GM12878 (cell line): ENCODE measurements at regions not wholly inside any gene's neighbourhood (a gene's known extent, or its start where the extent isn't known, plus 50 kb on each side); places are given as distances from the start of the nearest gene placed in this dataset.

Source experiments
- ATAC-seq: fragments of 200-7000 bp; cut with Tn5 transposase; 3 replicates; pipeline ENCODE4 v1.9.1; 2020; ENCODE audit warnings: mild to moderate bottlenecking, moderate library complexity
- BruUV-seq: library from RNA; stranded (reverse); fragments of 400-500 nt; replicated peaks from 2 replicates; lab custom pipeline; 2021; lab: Mats Ljungman, UMichigan
- CTCF ChIA-PET: fragments of 300-600 bp; sonication (Branson Sonifier 250); formaldehyde crosslinking; extraction: SDS; loops from one replicate; lab custom pipeline; 2021; ENCODE audit warnings: inconsistent platforms; lab: Yijun Ruan, JAX
- POLR2A ChIA-PET: fragments of 350-600 bp; formaldehyde crosslinking; extraction: SDS; loops from one replicate; lab custom pipeline; 2021; ENCODE audit warnings: inconsistent platforms; lab: Charles Lee
- RAD21 ChIA-PET: fragments of 300-600 bp; sonication (Branson Sonifier 250); formaldehyde crosslinking; loops from one replicate; lab custom pipeline; 2023; ENCODE audit warnings: antibody characterized with exemption; ENCODE audit not compliant: unreplicated experiment; lab: Charles Lee
- SMC1A ChIA-PET: fragments of 300-600 bp; sonication (Branson Sonifier 250); formaldehyde crosslinking; loops from one replicate; lab custom pipeline; 2023; ENCODE audit not compliant: unreplicated experiment, uncharacterized antibody; lab: Charles Lee
- DNase-seq: peaks from one replicate; pipeline ENCODE4 v3.0.0-alpha.2; 2011; ENCODE audit warnings: low read depth, low spot score
- FAIRE-seq: peaks from 3 replicates; lab custom pipeline; 2011; peaks lifted over from hg19 to GRCh38; lab: Jason Lieb, UNC
- H2AFZ ChIP-seq: 2 replicates; pipeline ENCODE4 v1.6.0; 2011; ENCODE audit warnings: low read depth, low read length, control low read depth; ENCODE audit not compliant: control insufficient read depth
- H3K27ac ChIP-seq: 2 replicates; pipeline ENCODE4 v1.5.1; 2011; ENCODE audit warnings: control low read depth; ENCODE audit not compliant: control insufficient read depth, insufficient read depth
- H3K27me3 ChIP-seq, 2 experiments: replicated peaks in 1 of 2; 2 replicates each; pipeline versions ENCODE4 v1.6.0 to v1.6.1; 2011; ENCODE audit warnings: low read length in 1 of 2; ENCODE audit not compliant: control insufficient read depth in 2 of 2, insufficient read depth in 2 of 2
- H3K36me3 ChIP-seq, 2 experiments: 2 replicates each; pipeline ENCODE4 v1.5.1; 2011; ENCODE audit warnings: low read length in 1 of 2; ENCODE audit not compliant: control insufficient read depth in 2 of 2, insufficient read depth in 2 of 2
- H3K4me1 ChIP-seq: 2 replicates; pipeline ENCODE4 v1.6.1; 2011; ENCODE audit warnings: mild to moderate bottlenecking, low read length, moderate library complexity, mixed read lengths; ENCODE audit not compliant: control insufficient read depth, insufficient read depth
- H3K4me2 ChIP-seq: 2 replicates; pipeline ENCODE4 v1.6.0; 2011; ENCODE audit warnings: control low read depth; ENCODE audit not compliant: control insufficient read depth, insufficient read depth
- H3K4me3 ChIP-seq: fragments of 200-600 bp; sonication (generic); 2 replicates; pipeline ENCODE4 v1.5.1; 2016
- H3K79me2 ChIP-seq: 2 replicates; pipeline ENCODE4 v1.6.0; 2011; ENCODE audit warnings: low read length; ENCODE audit not compliant: control insufficient read depth, insufficient read depth
- H3K9ac ChIP-seq: 2 replicates; pipeline ENCODE4 v1.8.0; 2011; ENCODE audit warnings: low read length, control low read depth, mixed read lengths; ENCODE audit not compliant: control insufficient read depth, insufficient read depth
- H3K9me3 ChIP-seq: replicated peaks from 3 replicates; pipeline ENCODE4 v1.5.1; 2011; ENCODE audit warnings: mild to moderate bottlenecking, low read length; ENCODE audit not compliant: control insufficient read depth, insufficient read depth
- H4K20me1 ChIP-seq: 2 replicates; pipeline ENCODE4 v1.6.0; 2011; ENCODE audit not compliant: control insufficient read depth, insufficient read depth
- ASH2L ChIP-seq: fragments of 300-600, 200-600 bp; sonication (generic); IDR thresholded peaks from 2 replicates; pipeline ENCODE4 v1.6.1; 2017; ENCODE audit warnings: low read depth, mild to moderate bottlenecking, borderline replicate concordance
- BRCA1 ChIP-seq: IDR thresholded peaks from 2 replicates; pipeline ENCODE4 v1.6.1; 2011; ENCODE audit warnings: low read depth, low read length, improper control_type of control experiment
- CBFB ChIP-seq: IDR thresholded peaks from 2 replicates; pipeline ENCODE4 v1.6.1; 2016; ENCODE audit warnings: antibody characterized with exemption, low read depth
- CEBPB ChIP-seq, 2 experiments: fragments of 150-350 bp in 1 of 2; IDR thresholded peaks; 2 replicates each; pipeline ENCODE4 v1.6.1; 2012 to 2014; ENCODE audit warnings: low read depth in 2 of 2, low read length in 2 of 2, borderline replicate concordance in 1 of 2, inconsistent platforms in 1 of 2
- E2F4 ChIP-seq: IDR thresholded peaks from 2 replicates; pipeline ENCODE4 v1.6.1; 2012; ENCODE audit warnings: low read depth, low read length, improper control_type of control experiment
- GATAD2B ChIP-seq: fragments of 450-650 bp; conservative IDR thresholded peaks from 2 replicates; pipeline ENCODE4 v1.6.1; 2017; ENCODE audit warnings: low read depth, mild to moderate bottlenecking, moderate library complexity
- HDAC2 ChIP-seq: fragments of 200-600 bp; sonication (generic); IDR thresholded peaks from 2 replicates; pipeline ENCODE4 v1.6.1; 2017
- PAX5 ChIP-seq: IDR thresholded peaks from 2 replicates; pipeline ENCODE4 v1.6.1; 2011; ENCODE audit warnings: low read depth, low read length, borderline replicate concordance
- SIN3A ChIP-seq: IDR thresholded peaks from 2 replicates; pipeline ENCODE4 v1.6.1; 2012; ENCODE audit warnings: low read depth, low read length, improper control_type of control experiment
- TARDBP ChIP-seq: IDR thresholded peaks from 2 replicates; pipeline ENCODE4 v1.6.1; 2016; ENCODE audit warnings: borderline replicate concordance
- TCF7 ChIP-seq: IDR thresholded peaks from 2 replicates; pipeline ENCODE4 v1.6.1; 2014; ENCODE audit warnings: antibody characterized with exemption, borderline replicate concordance
- WGBS: methylation state at CpG from one replicate; pipeline ENCODE4 v1.1.6; 2016; ENCODE audit warnings: low lambda C conversion rate; ENCODE audit not compliant: insufficient replicate concordance, insufficient coverage; ENCODE audit errors: missing lambda C conversion rate; 5-methylcytosine and 5-hydroxymethylcytosine counted together
- in situ Hi-C: fragments of 300-500 bp; cut with MboI; formaldehyde crosslinking; loops from 9 replicates; pipeline ENCODE4 v1.14.3; 2018; ENCODE audit warnings: mixed read lengths
- intact Hi-C: fragments of 100-400 bp; cut with micrococcal nuclease; formaldehyde crosslinking; loops from one replicate; pipeline ENCODE4 v1.14.2; 2022; ENCODE audit not compliant: unreplicated experiment
- TF ChIP-seq, protein P1 (sequence below): IDR thresholded peaks from 2 replicates; pipeline ENCODE4 v1.6.1; 2011; ENCODE audit warnings: borderline replicate concordance, low read depth, mild to moderate bottlenecking, moderate library complexity, mixed read lengths, low read length; ENCODE audit not compliant: insufficient read depth; ENCODE audit errors: extremely low read length
- TF ChIP-seq, protein P2 (sequence below): IDR thresholded peaks from 2 replicates; pipeline ENCODE4 v1.6.1; 2011; ENCODE audit warnings: borderline replicate concordance, low read depth, mild to moderate bottlenecking, moderate library complexity, low read length; ENCODE audit not compliant: insufficient read depth, poor library complexity, severe bottlenecking

- FAIRE-seq (no peak), ATAC-seq (no peak), DNase-seq (no peak)
- TF ChIP-seq, protein P1, sequence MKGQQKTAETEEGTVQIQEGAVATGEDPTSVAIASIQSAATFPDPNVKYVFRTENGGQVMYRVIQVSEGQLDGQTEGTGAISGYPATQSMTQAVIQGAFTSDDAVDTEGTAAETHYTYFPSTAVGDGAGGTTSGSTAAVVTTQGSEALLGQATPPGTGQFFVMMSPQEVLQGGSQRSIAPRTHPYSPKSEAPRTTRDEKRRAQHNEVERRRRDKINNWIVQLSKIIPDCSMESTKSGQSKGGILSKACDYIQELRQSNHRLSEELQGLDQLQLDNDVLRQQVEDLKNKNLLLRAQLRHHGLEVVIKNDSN, result no peak
- TF ChIP-seq ASH2L (no peak), TARDBP (no peak), CBFB (no peak), PAX5 (no peak), CEBPB (IDR thresholded peaks at IDR 0.05; ENCODE audit: borderline replicate concordance in 1 of 2, low read depth in 2 of 2, low read length in 2 of 2) (no peak), GATAD2B (no peak), HDAC2 (no peak), BRCA1 (no peak), E2F4 (no peak), TCF7 (no peak), SIN3A (no peak)
- TF ChIP-seq, protein P2, sequence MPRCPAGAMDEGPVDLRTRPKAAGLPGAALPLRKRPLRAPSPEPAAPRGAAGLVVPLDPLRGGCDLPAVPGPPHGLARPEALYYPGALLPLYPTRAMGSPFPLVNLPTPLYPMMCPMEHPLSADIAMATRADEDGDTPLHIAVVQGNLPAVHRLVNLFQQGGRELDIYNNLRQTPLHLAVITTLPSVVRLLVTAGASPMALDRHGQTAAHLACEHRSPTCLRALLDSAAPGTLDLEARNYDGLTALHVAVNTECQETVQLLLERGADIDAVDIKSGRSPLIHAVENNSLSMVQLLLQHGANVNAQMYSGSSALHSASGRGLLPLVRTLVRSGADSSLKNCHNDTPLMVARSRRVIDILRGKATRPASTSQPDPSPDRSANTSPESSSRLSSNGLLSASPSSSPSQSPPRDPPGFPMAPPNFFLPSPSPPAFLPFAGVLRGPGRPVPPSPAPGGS, result no peak
- ChIA-PET POLR2A (no interaction called here), CTCF (interaction anchor here (1.0 kb wide), 1 partner anchor 18 kb away, joined by 5 read pairs; no protein-coding TSS in a partner anchor), SMC1A (interaction anchor here (0.8 to 0.9 kb wide), 2 partner anchors 14 to 101 kb away, joined by 3 read pairs; no protein-coding TSS in a partner anchor), RAD21 (no interaction called here)
- no peak overlapping the region for H3K9ac ChIP-seq
- no peaks in the 10 kb centered on the region for H4K20me1 ChIP-seq
- H3K27me3 ChIP-seq, result no peaks in the 10 kb centered on the region
- no peaks in the 10 kb centered on the region for H3K4me1 ChIP-seq
- H3K79me2 ChIP-seq, result no peaks in the 10 kb centered on the region
- WGBS, result 0% methylated on average over 1 of the region's 1 CpG
- H3K27ac ChIP-seq, result no peak overlapping the region
- H3K4me2 ChIP-seq, result no peak overlapping the region
- in situ Hi-C loops (no loop called here), intact Hi-C loops (no loop called here)
- H3K4me3 ChIP-seq, result no peak overlapping the region
- H2AFZ ChIP-seq, result no peak overlapping the region
- no peaks in the 10 kb centered on the region for H3K36me3 ChIP-seq
- H3K9me3 ChIP-seq, result no peaks in the 10 kb centered on the region
- BruUV-seq, result no TSS peak
Observed at GRCh38 chr1:96313216-96313615, 408.4 kb upstream of the PTBP2 start.
